ENCODE measurements at regions not wholly inside any gene's neighbourhood (a gene's known extent, or its start where the extent isn't known, plus 50 kb on each side); places are given as distances from the start of the nearest gene placed in this dataset.

- Histone ChIP-seq H3K27ac (ENCODE audit: low read length) (no peak overlapping the region), H3K9ac (ENCODE audit: low read depth, low read length) (no peak overlapping the region), H3K4me1 (ENCODE audit: insufficient read depth, low read length) (peaks cover 4% of the 10 kb centered on the region; the same call in 1 of the 2 replicates), H3K36me3 (ENCODE audit: insufficient read depth, low read depth, low read length) (no peaks in the 10 kb centered on the region), H3K4me3 (ENCODE audit: low read length) (no peak overlapping the region), H3K9me3 (ENCODE audit: insufficient read depth, low read depth, low read length) (no peaks in the 10 kb centered on the region), H3K27me3 (ENCODE audit: insufficient read depth, low read length) (no peaks in the 10 kb centered on the region)
Measured at GRCh38 chr9:28832168-28832770, 1259.0 kb upstream of the C9orf72 start.

GRCh38 chr9:28834156-28834555 is 1260.9 kb upstream of the C9orf72 start:
- H3K4me3 ChIP-seq (ENCODE audit: low read length): no peak overlapping the region
- H3K36me3 ChIP-seq (ENCODE audit: insufficient read depth, low read depth, low read length): no peaks in the 10 kb centered on the region
- H3K27me3 ChIP-seq (ENCODE audit: insufficient read depth, low read length): no peaks in the 10 kb centered on the region
- no peak overlapping the region for H3K27ac ChIP-seq (ENCODE audit: low read length)
- H3K4me1 ChIP-seq (ENCODE audit: insufficient read depth, low read length): peaks cover 4% of the 10 kb centered on the region; the same call in 1 of the 2 replicates
- H3K9me3 ChIP-seq (ENCODE audit: insufficient read depth, low read depth, low read length): peaks cover 5% of the 10 kb centered on the region; the same call in 1 of the 2 replicates
- H3K9ac ChIP-seq (ENCODE audit: low read depth, low read length): no peak overlapping the region

- H3K4me3 ChIP-seq (ENCODE audit: low read length): no peak overlapping the region
- H3K27ac ChIP-seq (ENCODE audit: low read length): no peak overlapping the region
- no peaks in the 10 kb centered on the region for H3K4me1 ChIP-seq (ENCODE audit: insufficient read depth, low read length)
- H3K36me3 ChIP-seq (ENCODE audit: insufficient read depth, low read depth, low read length): no peaks in the 10 kb centered on the region
- peaks cover 10% of the 10 kb centered on the region; the same call in 1 of the 2 replicates for H3K9me3 ChIP-seq (ENCODE audit: insufficient read depth, low read depth, low read length)
- no peaks in the 10 kb centered on the region for H3K27me3 ChIP-seq (ENCODE audit: insufficient read depth, low read length)
- H3K9ac ChIP-seq (ENCODE audit: low read depth, low read length): no peak overlapping the region
Measured at GRCh38 chr9:28839778-28840430, 1266.6 kb upstream of the C9orf72 start.

GRCh38 chr9:28841775-28842174 is 1268.5 kb upstream of the C9orf72 start:
- no peak overlapping the region for H3K27ac ChIP-seq (ENCODE audit: low read length)
- no peak overlapping the region for H3K9ac ChIP-seq (ENCODE audit: low read depth, low read length)
- no peaks in the 10 kb centered on the region for H3K36me3 ChIP-seq (ENCODE audit: insufficient read depth, low read depth, low read length)
- H3K9me3 ChIP-seq (ENCODE audit: insufficient read depth, low read depth, low read length): peaks cover 10% of the 10 kb centered on the region; the same call in 1 of the 2 replicates
- no peaks in the 10 kb centered on the region for H3K4me1 ChIP-seq (ENCODE audit: insufficient read depth, low read length)
- no peaks in the 10 kb centered on the region for H3K27me3 ChIP-seq (ENCODE audit: insufficient read depth, low read length)
- no peak overlapping the region for H3K4me3 ChIP-seq (ENCODE audit: low read length)

- Histone ChIP-seq H3K36me3 (ENCODE audit: insufficient read depth, low read depth, low read length) (no peaks in the 10 kb centered on the region), H3K9me3 (ENCODE audit: insufficient read depth, low read depth, low read length) (no peaks in the 10 kb centered on the region), H3K4me3 (ENCODE audit: low read length) (no peak overlapping the region), H3K27me3 (ENCODE audit: insufficient read depth, low read length) (no peaks in the 10 kb centered on the region), H3K4me1 (ENCODE audit: insufficient read depth, low read length) (no peaks in the 10 kb centered on the region), H3K27ac (ENCODE audit: low read length) (no peak overlapping the region), H3K9ac (ENCODE audit: low read depth, low read length) (no peak overlapping the region)
Measured at GRCh38 chr9:28847331-28847730, 1274.0 kb upstream of the C9orf72 start.

GRCh38 chr9:28848671-28849070 is 1275.4 kb upstream of the C9orf72 start:
- Histone ChIP-seq H3K4me3 (ENCODE audit: low read length) (no peak overlapping the region), H3K9ac (ENCODE audit: low read depth, low read length) (no peak overlapping the region), H3K4me1 (ENCODE audit: insufficient read depth, low read length) (peaks cover 6% of the 10 kb centered on the region; the same call in 1 of the 2 replicates), H3K27me3 (ENCODE audit: insufficient read depth, low read length) (no peaks in the 10 kb centered on the region), H3K27ac (ENCODE audit: low read length) (no peak overlapping the region), H3K36me3 (ENCODE audit: insufficient read depth, low read depth, low read length) (no peaks in the 10 kb centered on the region), H3K9me3 (ENCODE audit: insufficient read depth, low read depth, low read length) (no peaks in the 10 kb centered on the region)

- Histone ChIP-seq H3K27me3 (ENCODE audit: insufficient read depth, low read length) (no peaks in the 10 kb centered on the region), H3K4me3 (ENCODE audit: low read length) (no peak overlapping the region), H3K4me1 (ENCODE audit: insufficient read depth, low read length) (peaks cover 6% of the 10 kb centered on the region; the same call in 1 of the 2 replicates), H3K9me3 (ENCODE audit: insufficient read depth, low read depth, low read length) (no peaks in the 10 kb centered on the region), H3K9ac (ENCODE audit: low read depth, low read length) (no peak overlapping the region), H3K36me3 (ENCODE audit: insufficient read depth, low read depth, low read length) (no peaks in the 10 kb centered on the region), H3K27ac (ENCODE audit: low read length) (no peak overlapping the region)
Measured at GRCh38 chr9:28853477-28853876, 1280.2 kb upstream of the C9orf72 start.

GRCh38 chr9:28866951-28867350 is 1293.7 kb upstream of the C9orf72 start:
- Histone ChIP-seq H3K4me1 (ENCODE audit: insufficient read depth, low read length) (no peaks in the 10 kb centered on the region), H3K4me3 (ENCODE audit: low read length) (no peak overlapping the region), H3K27ac (ENCODE audit: low read length) (no peak overlapping the region), H3K9me3 (ENCODE audit: insufficient read depth, low read depth, low read length) (no peaks in the 10 kb centered on the region), H3K36me3 (ENCODE audit: insufficient read depth, low read depth, low read length) (no peaks in the 10 kb centered on the region), H3K27me3 (ENCODE audit: insufficient read depth, low read length) (no peaks in the 10 kb centered on the region), H3K9ac (ENCODE audit: low read depth, low read length) (no peak overlapping the region)

- Histone ChIP-seq H3K9me3 (ENCODE audit: insufficient read depth, low read depth, low read length) (no peaks in the 10 kb centered on the region), H3K36me3 (ENCODE audit: insufficient read depth, low read depth, low read length) (no peaks in the 10 kb centered on the region), H3K4me1 (ENCODE audit: insufficient read depth, low read length) (no peaks in the 10 kb centered on the region), H3K9ac (ENCODE audit: low read depth, low read length) (no peak overlapping the region), H3K4me3 (ENCODE audit: low read length) (no peak overlapping the region), H3K27me3 (ENCODE audit: insufficient read depth, low read length) (no peaks in the 10 kb centered on the region), H3K27ac (ENCODE audit: low read length) (no peak overlapping the region)
Measured at GRCh38 chr9:28868228-28868990, 1295.1 kb upstream of the C9orf72 start.

- H3K36me3 ChIP-seq (ENCODE audit: insufficient read depth, low read depth, low read length): no peaks in the 10 kb centered on the region
- H3K9ac ChIP-seq (ENCODE audit: low read depth, low read length): no peak overlapping the region
- no peaks in the 10 kb centered on the region for H3K4me1 ChIP-seq (ENCODE audit: insufficient read depth, low read length)
- H3K27me3 ChIP-seq (ENCODE audit: insufficient read depth, low read length): no peaks in the 10 kb centered on the region
- H3K9me3 ChIP-seq (ENCODE audit: insufficient read depth, low read depth, low read length): no peaks in the 10 kb centered on the region
- no peak overlapping the region for H3K27ac ChIP-seq (ENCODE audit: low read length)
- H3K4me3 ChIP-seq (ENCODE audit: low read length): no peak overlapping the region
Measured at GRCh38 chr9:28882529-28882928, 1309.2 kb upstream of the C9orf72 start.

- Histone ChIP-seq H3K4me1 (ENCODE audit: insufficient read depth, low read length) (no peaks in the 10 kb centered on the region), H3K27ac (ENCODE audit: low read length) (no peak overlapping the region), H3K9ac (ENCODE audit: low read depth, low read length) (no peak overlapping the region), H3K4me3 (ENCODE audit: low read length) (no peak overlapping the region), H3K27me3 (ENCODE audit: insufficient read depth, low read length) (no peaks in the 10 kb centered on the region), H3K36me3 (ENCODE audit: insufficient read depth, low read depth, low read length) (no peaks in the 10 kb centered on the region), H3K9me3 (ENCODE audit: insufficient read depth, low read depth, low read length) (no peaks in the 10 kb centered on the region)
Measured at GRCh38 chr9:28883234-28883633, 1310.0 kb upstream of the C9orf72 start.

Data from iPS-20b (cell line).